ENCODE measurements at regions not wholly inside any gene's neighbourhood (a gene's known extent, or its start where the extent isn't known, plus 50 kb on each side); places are given as distances from the start of the nearest gene placed in this dataset.
"Not testable (repeated sequence)": the region's sequence is repeated elsewhere in the genome, so short reads cannot be mapped to it uniquely, and the experiment has no call there.

- Histone ChIP-seq H3K9me3 (ENCODE audit: control insufficient read depth, insufficient read depth, low read length) (no peaks in the 10 kb centered on the region), H3K36me3 (ENCODE audit: control insufficient read depth, insufficient read depth, low read length) (no peaks in the 10 kb centered on the region), H3K27me3 (ENCODE audit: control insufficient read depth, insufficient read depth, low read length) (no peaks in the 10 kb centered on the region), H3K4me1 (ENCODE audit: control insufficient read depth, insufficient read depth, low read length) (no peaks in the 10 kb centered on the region), H3K4me3 (ENCODE audit: low read depth, low read length) (no peak overlapping the region), H3K9ac (ENCODE audit: low read depth, low read length) (no peak overlapping the region)
Measured at GRCh38 chrX:110532581-110532931, 173.9 kb downstream of the RTL9 start.

GRCh38 chrX:110536816-110537215 is 178.2 kb downstream of the RTL9 start:
- Histone ChIP-seq H3K27me3 (ENCODE audit: control insufficient read depth, insufficient read depth, low read length) (no peaks in the 10 kb centered on the region), H3K4me3 (ENCODE audit: low read depth, low read length) (no peak overlapping the region), H3K9me3 (ENCODE audit: control insufficient read depth, insufficient read depth, low read length) (no peaks in the 10 kb centered on the region), H3K4me1 (ENCODE audit: control insufficient read depth, insufficient read depth, low read length) (no peaks in the 10 kb centered on the region), H3K9ac (ENCODE audit: low read depth, low read length) (no peak overlapping the region), H3K36me3 (ENCODE audit: control insufficient read depth, insufficient read depth, low read length) (no peaks in the 10 kb centered on the region)

GRCh38 chrX:110541266-110541665 is 182.6 kb downstream of the RTL9 start:
- Histone ChIP-seq H3K4me3 (ENCODE audit: low read depth, low read length) (no peak overlapping the region), H3K27me3 (ENCODE audit: control insufficient read depth, insufficient read depth, low read length) (no peaks in the 10 kb centered on the region), H3K4me1 (ENCODE audit: control insufficient read depth, insufficient read depth, low read length) (no peaks in the 10 kb centered on the region), H3K9me3 (ENCODE audit: control insufficient read depth, insufficient read depth, low read length) (no peaks in the 10 kb centered on the region), H3K36me3 (ENCODE audit: control insufficient read depth, insufficient read depth, low read length) (no peaks in the 10 kb centered on the region), H3K9ac (ENCODE audit: low read depth, low read length) (no peak overlapping the region)

GRCh38 chrX:110550854-110551253 is 192.2 kb downstream of the RTL9 start:
- not testable (repeated sequence) for H3K27me3 ChIP-seq (ENCODE audit: control insufficient read depth, insufficient read depth, low read length); H3K4me1 ChIP-seq (ENCODE audit: control insufficient read depth, insufficient read depth, low read length); H3K4me3 ChIP-seq (ENCODE audit: low read depth, low read length); H3K9me3 ChIP-seq (ENCODE audit: control insufficient read depth, insufficient read depth, low read length); H3K36me3 ChIP-seq (ENCODE audit: control insufficient read depth, insufficient read depth, low read length); H3K9ac ChIP-seq (ENCODE audit: low read depth, low read length)

GRCh38 chrX:110557864-110558263 is 199.2 kb downstream of the RTL9 start:
- Histone ChIP-seq H3K9ac (ENCODE audit: low read depth, low read length) (no peak overlapping the region), H3K36me3 (ENCODE audit: control insufficient read depth, insufficient read depth, low read length) (no peaks in the 10 kb centered on the region), H3K27me3 (ENCODE audit: control insufficient read depth, insufficient read depth, low read length) (no peaks in the 10 kb centered on the region), H3K9me3 (ENCODE audit: control insufficient read depth, insufficient read depth, low read length) (no peaks in the 10 kb centered on the region), H3K4me3 (ENCODE audit: low read depth, low read length) (no peak overlapping the region), H3K4me1 (ENCODE audit: control insufficient read depth, insufficient read depth, low read length) (no peaks in the 10 kb centered on the region)

GRCh38 chrX:110558406-110558805 is 199.8 kb downstream of the RTL9 start:
- Histone ChIP-seq H3K4me1 (ENCODE audit: control insufficient read depth, insufficient read depth, low read length) (no peaks in the 10 kb centered on the region), H3K9ac (ENCODE audit: low read depth, low read length) (no peak overlapping the region), H3K36me3 (ENCODE audit: control insufficient read depth, insufficient read depth, low read length) (no peaks in the 10 kb centered on the region), H3K9me3 (ENCODE audit: control insufficient read depth, insufficient read depth, low read length) (no peaks in the 10 kb centered on the region), H3K4me3 (ENCODE audit: low read depth, low read length) (no peak overlapping the region), H3K27me3 (ENCODE audit: control insufficient read depth, insufficient read depth, low read length) (no peaks in the 10 kb centered on the region)

- Histone ChIP-seq H3K36me3 (ENCODE audit: control insufficient read depth, insufficient read depth, low read length) (no peaks in the 10 kb centered on the region), H3K9ac (ENCODE audit: low read depth, low read length) (no peak overlapping the region), H3K4me1 (ENCODE audit: control insufficient read depth, insufficient read depth, low read length) (no peaks in the 10 kb centered on the region), H3K9me3 (ENCODE audit: control insufficient read depth, insufficient read depth, low read length) (no peaks in the 10 kb centered on the region), H3K27me3 (ENCODE audit: control insufficient read depth, insufficient read depth, low read length) (no peaks in the 10 kb centered on the region), H3K4me3 (ENCODE audit: low read depth, low read length) (no peak overlapping the region)
Measured at GRCh38 chrX:110561034-110561433, 202.4 kb downstream of the RTL9 start.

GRCh38 chrX:110563282-110563681 is 204.6 kb downstream of the RTL9 start:
- H3K9ac ChIP-seq (ENCODE audit: low read depth, low read length), result no peak overlapping the region
- H3K4me1 ChIP-seq (ENCODE audit: control insufficient read depth, insufficient read depth, low read length), result no peaks in the 10 kb centered on the region
- no peak overlapping the region for H3K4me3 ChIP-seq (ENCODE audit: low read depth, low read length)
- H3K36me3 ChIP-seq (ENCODE audit: control insufficient read depth, insufficient read depth, low read length), result no peaks in the 10 kb centered on the region
- H3K9me3 ChIP-seq (ENCODE audit: control insufficient read depth, insufficient read depth, low read length), result no peaks in the 10 kb centered on the region
- H3K27me3 ChIP-seq (ENCODE audit: control insufficient read depth, insufficient read depth, low read length), result no peaks in the 10 kb centered on the region

- Histone ChIP-seq H3K9me3 (ENCODE audit: control insufficient read depth, insufficient read depth, low read length) (no peaks in the 10 kb centered on the region), H3K9ac (ENCODE audit: low read depth, low read length) (no peak overlapping the region), H3K27me3 (ENCODE audit: control insufficient read depth, insufficient read depth, low read length) (no peaks in the 10 kb centered on the region), H3K4me1 (ENCODE audit: control insufficient read depth, insufficient read depth, low read length) (no peaks in the 10 kb centered on the region), H3K36me3 (ENCODE audit: control insufficient read depth, insufficient read depth, low read length) (no peaks in the 10 kb centered on the region), H3K4me3 (ENCODE audit: low read depth, low read length) (no peak overlapping the region)
Measured at GRCh38 chrX:110568441-110568840, 209.8 kb downstream of the RTL9 start.

- H3K9me3 ChIP-seq (ENCODE audit: control insufficient read depth, insufficient read depth, low read length), result no peaks in the 10 kb centered on the region
- H3K27me3 ChIP-seq (ENCODE audit: control insufficient read depth, insufficient read depth, low read length), result no peaks in the 10 kb centered on the region
- H3K9ac ChIP-seq (ENCODE audit: low read depth, low read length), result no peak overlapping the region
- no peaks in the 10 kb centered on the region for H3K4me1 ChIP-seq (ENCODE audit: control insufficient read depth, insufficient read depth, low read length)
- H3K36me3 ChIP-seq (ENCODE audit: control insufficient read depth, insufficient read depth, low read length), result no peaks in the 10 kb centered on the region
- no peak overlapping the region for H3K4me3 ChIP-seq (ENCODE audit: low read depth, low read length)
Measured at GRCh38 chrX:110569506-110569905, 210.9 kb downstream of the RTL9 start.

GRCh38 chrX:110578270-110578669 is 217.3 kb downstream of the CHRDL1 start:
- no peak overlapping the region for H3K4me3 ChIP-seq (ENCODE audit: low read depth, low read length)
- H3K27me3 ChIP-seq (ENCODE audit: control insufficient read depth, insufficient read depth, low read length), result no peaks in the 10 kb centered on the region
- no peak overlapping the region for H3K9ac ChIP-seq (ENCODE audit: low read depth, low read length)
- no peaks in the 10 kb centered on the region for H3K36me3 ChIP-seq (ENCODE audit: control insufficient read depth, insufficient read depth, low read length)
- H3K4me1 ChIP-seq (ENCODE audit: control insufficient read depth, insufficient read depth, low read length), result no peaks in the 10 kb centered on the region
- peaks cover 2% of the 10 kb centered on the region for H3K9me3 ChIP-seq (ENCODE audit: control insufficient read depth, insufficient read depth, low read length)

GRCh38 chrX:110584083-110584482 is 211.5 kb downstream of the CHRDL1 start:
- no peak overlapping the region for H3K4me3 ChIP-seq (ENCODE audit: low read depth, low read length)
- H3K4me1 ChIP-seq (ENCODE audit: control insufficient read depth, insufficient read depth, low read length), result peaks cover 7% of the 10 kb centered on the region
- H3K9me3 ChIP-seq (ENCODE audit: control insufficient read depth, insufficient read depth, low read length), result peaks cover 2% of the 10 kb centered on the region
- H3K27me3 ChIP-seq (ENCODE audit: control insufficient read depth, insufficient read depth, low read length), result no peaks in the 10 kb centered on the region
- no peaks in the 10 kb centered on the region for H3K36me3 ChIP-seq (ENCODE audit: control insufficient read depth, insufficient read depth, low read length)
- H3K9ac ChIP-seq (ENCODE audit: low read depth, low read length), result no peak overlapping the region

GRCh38 chrX:110588164-110588563 is 207.5 kb downstream of the CHRDL1 start:
- Histone ChIP-seq H3K4me3 (ENCODE audit: low read depth, low read length) (no peak overlapping the region), H3K4me1 (ENCODE audit: control insufficient read depth, insufficient read depth, low read length) (peaks cover 7% of the 10 kb centered on the region), H3K9me3 (ENCODE audit: control insufficient read depth, insufficient read depth, low read length) (no peaks in the 10 kb centered on the region), H3K9ac (ENCODE audit: low read depth, low read length) (no peak overlapping the region), H3K27me3 (ENCODE audit: control insufficient read depth, insufficient read depth, low read length) (no peaks in the 10 kb centered on the region), H3K36me3 (ENCODE audit: control insufficient read depth, insufficient read depth, low read length) (no peaks in the 10 kb centered on the region)
